ENCODE measurements at regions not wholly inside any gene's neighbourhood (a gene's known extent, or its start where the extent isn't known, plus 50 kb on each side); places are given as distances from the start of the nearest gene placed in this dataset.
A peak's percentile ranks its signal among the peaks of the same experiment; 100 is the strongest.

GRCh38 chr2:195500879-195501278 lies 156.1 kb upstream of the SLC39A10 start:
- DNase-seq (ENCODE audit: low read depth in 2 of 3, low spot score in 2 of 3): no peak

DNA sequence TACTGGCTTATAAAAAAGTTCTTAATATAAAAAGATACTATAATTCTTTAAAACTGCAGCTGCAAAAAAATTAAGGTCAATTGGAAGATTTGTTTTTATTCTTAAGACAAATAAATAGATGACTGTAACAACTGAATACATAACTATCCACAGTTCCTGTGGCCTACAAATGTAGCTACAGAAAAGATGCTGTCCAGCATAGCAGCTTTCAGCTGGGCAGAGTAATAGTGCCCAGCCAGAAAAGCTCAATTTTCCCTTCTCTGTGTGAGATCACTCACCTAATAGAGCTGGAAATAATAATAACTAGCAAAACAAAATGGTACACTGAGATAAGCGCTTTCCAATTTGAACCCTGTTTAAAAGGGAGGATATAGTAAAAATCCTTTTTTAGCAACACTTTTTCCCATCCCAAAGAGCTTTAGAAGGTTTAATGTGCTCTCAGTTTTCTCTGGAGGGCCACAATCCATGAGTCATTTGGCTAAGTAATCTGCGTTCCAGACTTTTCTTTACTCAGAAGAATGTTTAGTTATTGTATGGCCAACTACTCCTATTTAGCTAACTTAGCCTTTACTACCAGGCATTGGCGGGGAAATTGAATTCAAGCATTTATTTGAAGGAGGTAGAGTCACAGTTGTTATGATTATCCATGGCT lies 158.1 kb upstream of the SLC39A10 start:
- DNase-seq (ENCODE audit: low read depth in 2 of 3, low spot score in 2 of 3): no peak

- peak in 2 of 3 donors; percentile 22 to 64 for DNase-seq (ENCODE audit: low read depth in 2 of 3, low spot score in 2 of 3)
These were observed 158.8 kb upstream of the SLC39A10 start for GRCh38 chr2:195498176-195498575.

DNA sequence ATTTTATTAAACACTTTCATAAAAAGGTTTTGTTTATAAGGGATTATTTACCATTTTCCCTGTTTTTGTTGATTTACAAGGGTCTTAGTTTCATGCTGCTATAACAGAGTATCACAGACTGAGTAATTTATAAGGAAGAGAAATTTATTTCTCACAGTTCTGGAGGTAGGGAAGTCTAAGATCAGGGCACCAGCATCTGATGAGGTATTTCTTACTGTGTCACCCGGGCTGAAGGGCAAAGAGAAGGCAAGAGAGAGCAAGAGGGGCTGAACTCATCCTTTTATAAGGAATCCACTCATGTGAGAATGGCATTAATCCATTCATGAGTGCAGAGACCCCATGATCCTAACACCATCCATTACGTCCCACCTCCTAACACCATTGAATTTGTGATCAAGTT lies 160.0 kb upstream of the SLC39A10 start:
- no peak for DNase-seq (ENCODE audit: low read depth in 2 of 3, low spot score in 2 of 3)

DNA sequence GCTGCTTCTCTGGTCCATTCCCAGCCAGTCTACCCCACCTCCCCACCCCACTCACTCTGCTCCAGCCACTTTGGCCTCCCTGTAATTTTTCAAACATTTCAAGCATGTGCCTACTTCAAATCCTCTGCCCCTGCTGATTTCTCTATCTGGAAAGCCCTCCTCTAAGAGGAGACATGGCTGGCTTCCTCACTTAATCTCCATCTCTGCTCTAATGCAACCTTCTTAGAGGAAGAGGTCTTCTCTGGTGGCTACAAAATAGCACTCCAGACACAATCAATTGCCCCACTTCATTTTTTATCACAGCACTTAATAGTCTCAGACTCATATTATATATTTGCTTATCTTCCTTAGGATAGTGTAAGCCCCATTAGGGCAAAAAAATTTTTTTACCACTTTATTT lies 161.1 kb upstream of the SLC39A10 start:
- DNase-seq (ENCODE audit: low read depth in 2 of 3, low spot score in 2 of 3): no peak

- peak in 1 of 3 donors; percentile 60 for DNase-seq (ENCODE audit: low read depth in 2 of 3, low spot score in 2 of 3)
These were observed 161.7 kb upstream of the SLC39A10 start for GRCh38 chr2:195495351-195495750.

GRCh38 chr2:195494451-195494850 lies 162.6 kb upstream of the SLC39A10 start:
- no peak for DNase-seq (ENCODE audit: low read depth in 2 of 3, low spot score in 2 of 3)

DNA sequence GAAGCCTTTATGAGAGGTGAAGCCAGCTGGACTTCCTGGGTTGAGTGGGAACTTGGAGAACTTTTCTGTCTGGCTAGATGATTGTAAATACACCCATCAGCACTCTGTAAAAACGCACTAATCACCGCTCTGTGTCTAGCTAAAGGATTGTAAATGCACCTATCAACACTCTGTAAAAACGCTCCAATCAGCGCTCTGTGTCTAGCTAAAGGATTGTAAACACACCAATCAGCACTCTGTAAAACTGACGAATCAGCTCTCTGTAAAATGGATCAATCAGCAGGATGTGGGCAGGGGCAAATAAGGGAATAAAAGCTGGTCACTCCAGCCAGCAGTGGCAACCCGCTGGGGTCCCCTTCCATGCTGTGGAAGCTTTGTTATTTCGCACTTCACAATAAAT lies 163.6 kb upstream of the SLC39A10 start:
- DNase-seq (ENCODE audit: low read depth in 2 of 3, low spot score in 2 of 3): no peak

DNA sequence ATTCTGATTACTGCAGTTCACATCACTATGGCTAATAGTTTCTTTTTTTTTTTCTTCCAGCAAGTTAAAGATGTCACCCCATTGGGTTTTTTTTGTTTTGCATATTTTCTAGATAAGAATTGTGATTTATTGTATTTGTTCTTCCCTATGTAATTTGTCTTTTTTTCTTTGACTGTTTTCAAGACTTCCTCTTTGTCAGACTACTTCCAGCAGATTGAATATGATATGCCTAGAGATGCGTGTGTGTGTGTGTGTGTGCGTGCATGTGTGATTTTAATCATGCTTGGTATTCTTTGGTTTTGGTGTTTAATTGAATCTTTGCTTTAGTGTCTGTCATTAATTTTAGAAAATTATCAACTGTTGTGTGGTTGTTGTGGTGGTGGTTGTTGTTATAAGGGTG lies 166.7 kb upstream of the SLC39A10 start:
- DNase-seq (ENCODE audit: low read depth in 2 of 3, low spot score in 2 of 3): peak in 1 of 3 donors; percentile 40

DNA sequence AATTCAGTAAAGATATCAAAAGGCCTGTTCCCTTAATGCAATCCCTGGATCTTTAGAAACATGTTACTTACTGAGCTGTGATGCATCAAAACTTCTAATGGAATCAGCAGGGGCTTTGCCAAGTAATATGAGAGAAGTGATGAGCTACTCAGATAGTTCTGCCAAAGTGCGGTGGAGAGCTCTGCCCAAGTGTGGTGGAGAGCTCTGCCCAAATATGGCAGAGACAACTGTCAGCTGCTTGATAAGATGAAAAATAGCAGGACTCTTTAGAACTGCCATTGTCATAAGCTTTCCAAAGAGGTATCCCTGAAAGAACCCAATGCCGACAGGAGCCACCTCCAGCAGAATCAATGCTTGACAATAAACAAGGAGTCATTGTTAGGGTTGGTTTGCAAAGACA lies 167.9 kb upstream of the SLC39A10 start:
- no peak for DNase-seq (ENCODE audit: low read depth in 2 of 3, low spot score in 2 of 3)

- DNase-seq (ENCODE audit: low read depth in 2 of 3, low spot score in 2 of 3): no peak
These were observed 168.5 kb upstream of the SLC39A10 start for GRCh38 chr2:195488567-195488966.

DNA sequence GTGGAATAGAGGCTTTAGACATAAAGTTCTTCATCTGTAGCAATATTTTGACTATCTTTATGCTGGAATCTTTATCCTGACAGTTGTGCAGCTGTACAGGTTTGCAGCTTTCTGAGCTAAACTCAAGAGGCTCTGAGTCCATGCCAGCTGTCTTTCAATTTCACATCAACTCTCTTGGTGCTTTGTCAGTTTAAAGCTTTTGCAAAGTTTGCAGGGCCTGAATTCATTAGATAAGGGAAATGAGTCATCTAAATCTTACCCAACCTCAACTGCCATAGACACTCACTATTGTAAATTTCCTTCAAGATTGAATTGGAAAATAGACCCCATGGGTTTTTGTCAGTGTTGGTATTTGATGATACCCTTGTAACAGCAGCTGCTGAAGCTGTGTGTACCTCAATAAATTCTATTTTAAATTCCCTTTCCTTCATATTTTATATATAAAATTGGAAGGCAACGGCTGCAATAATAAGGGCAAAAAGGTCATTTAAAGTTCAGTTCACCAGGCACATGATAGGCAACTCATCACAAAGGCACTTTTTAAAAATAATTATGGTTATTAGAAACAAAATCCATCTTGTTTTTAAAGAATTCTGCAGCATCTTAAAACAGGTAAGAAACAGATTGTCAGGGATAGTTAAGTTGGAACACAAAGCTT lies 169.9 kb upstream of the SLC39A10 start:
- DNase-seq (ENCODE audit: low read depth in 2 of 3, low spot score in 2 of 3): peak in 2 of 3 donors; percentile 77 to 91

GRCh38 chr2:195486520-195486919 lies 170.5 kb upstream of the SLC39A10 start:
- DNase-seq (ENCODE audit: low read depth in 2 of 3, low spot score in 2 of 3): peak in 1 of 3 donors; percentile 12

DNA sequence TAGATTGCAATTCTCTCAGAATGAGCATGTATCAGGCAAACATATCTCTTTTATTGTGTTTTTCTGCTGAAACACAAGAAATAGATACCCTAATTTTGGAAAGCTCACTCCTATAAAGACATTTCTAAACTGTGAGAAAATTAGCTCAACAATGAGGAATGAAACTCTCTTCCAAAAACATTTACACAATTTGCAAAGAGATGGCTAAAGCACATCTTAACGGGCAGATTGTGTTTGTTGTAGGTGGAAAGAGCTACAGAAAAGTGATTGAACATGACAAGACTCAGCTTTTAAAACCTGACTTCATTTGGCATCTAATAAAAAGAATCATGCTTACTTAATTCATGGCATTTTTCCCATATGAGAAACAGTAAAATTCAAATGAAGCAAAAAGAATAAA lies 175.0 kb upstream of the SLC39A10 start:
- no peak for DNase-seq (ENCODE audit: low read depth in 2 of 3, low spot score in 2 of 3)

DNA sequence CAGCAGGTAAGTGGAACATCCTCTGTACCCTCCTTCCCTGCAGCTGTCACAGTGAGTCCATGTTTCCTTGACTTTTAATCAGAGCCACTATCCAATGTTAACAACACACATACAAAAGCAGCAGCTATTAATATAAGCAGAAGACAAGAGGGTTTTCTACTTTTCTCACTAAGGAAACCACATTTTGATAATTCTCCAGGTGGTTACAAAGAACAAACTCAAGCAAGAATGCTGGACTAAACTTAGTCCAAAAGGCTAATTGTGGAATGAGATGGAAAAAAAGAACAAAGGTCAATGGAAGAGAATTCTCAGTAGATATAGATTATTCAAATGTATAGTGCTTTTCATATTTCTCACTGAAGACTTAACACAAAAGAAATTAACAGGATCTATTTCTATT lies 176.9 kb upstream of the SLC39A10 start:
- no peak for DNase-seq (ENCODE audit: low read depth in 2 of 3, low spot score in 2 of 3)

GRCh38 chr2:195479407-195479806 lies 177.6 kb upstream of the SLC39A10 start:
- DNase-seq (ENCODE audit: low read depth in 2 of 3, low spot score in 2 of 3): no peak

GRCh38 chr2:195477996-195478382 lies 179.0 kb upstream of the SLC39A10 start:
- DNase-seq (ENCODE audit: low read depth in 2 of 3, low spot score in 2 of 3): no peak

- peak in 1 of 3 donors; percentile 56 for DNase-seq (ENCODE audit: low read depth in 2 of 3, low spot score in 2 of 3)
These were observed 179.6 kb upstream of the SLC39A10 start for GRCh38 chr2:195477248-195477995.

DNA sequence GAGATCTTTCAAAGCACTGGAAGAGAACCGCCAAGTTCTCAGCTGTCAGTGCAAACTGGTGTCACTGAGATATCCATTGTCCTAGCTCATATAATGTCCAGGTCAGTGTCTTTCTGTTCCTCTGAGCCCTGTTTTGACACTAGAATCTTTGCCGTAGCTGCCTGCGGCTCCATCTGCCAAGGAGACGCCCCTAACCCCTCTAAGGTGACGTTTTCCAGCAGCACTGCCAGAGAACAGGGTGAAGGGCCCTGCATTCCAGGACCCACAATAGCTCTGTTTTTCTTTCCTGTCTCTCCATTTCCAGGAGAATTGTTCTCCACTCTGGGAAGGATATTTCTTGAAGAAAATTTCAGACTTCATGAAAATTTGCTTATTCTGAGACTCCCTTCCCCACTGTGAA lies 181.7 kb upstream of the SLC39A10 start:
- DNase-seq (ENCODE audit: low read depth in 2 of 3, low spot score in 2 of 3): no peak

DNA sequence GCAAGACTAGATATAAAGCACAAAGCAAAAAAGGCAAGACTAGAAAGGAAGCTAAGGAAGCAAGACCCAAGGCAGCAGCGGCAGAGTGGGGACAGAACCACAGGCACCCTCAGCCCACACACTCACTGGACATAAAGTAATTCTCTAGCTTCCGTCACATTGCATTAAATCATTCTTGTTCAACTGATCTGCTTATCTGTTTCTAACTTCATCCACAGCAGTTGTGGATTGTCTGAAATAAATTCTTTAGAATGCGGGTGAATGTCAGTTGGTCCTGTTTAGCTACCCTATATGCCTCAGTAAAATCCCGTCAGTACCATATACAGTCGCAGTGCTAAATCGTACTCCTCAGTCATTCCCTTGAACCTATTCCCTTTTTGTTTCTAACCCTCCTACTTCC lies 183.2 kb upstream of the SLC39A10 start:
- peak in 1 of 3 donors; percentile 67 for DNase-seq (ENCODE audit: low read depth in 2 of 3, low spot score in 2 of 3)

DNA sequence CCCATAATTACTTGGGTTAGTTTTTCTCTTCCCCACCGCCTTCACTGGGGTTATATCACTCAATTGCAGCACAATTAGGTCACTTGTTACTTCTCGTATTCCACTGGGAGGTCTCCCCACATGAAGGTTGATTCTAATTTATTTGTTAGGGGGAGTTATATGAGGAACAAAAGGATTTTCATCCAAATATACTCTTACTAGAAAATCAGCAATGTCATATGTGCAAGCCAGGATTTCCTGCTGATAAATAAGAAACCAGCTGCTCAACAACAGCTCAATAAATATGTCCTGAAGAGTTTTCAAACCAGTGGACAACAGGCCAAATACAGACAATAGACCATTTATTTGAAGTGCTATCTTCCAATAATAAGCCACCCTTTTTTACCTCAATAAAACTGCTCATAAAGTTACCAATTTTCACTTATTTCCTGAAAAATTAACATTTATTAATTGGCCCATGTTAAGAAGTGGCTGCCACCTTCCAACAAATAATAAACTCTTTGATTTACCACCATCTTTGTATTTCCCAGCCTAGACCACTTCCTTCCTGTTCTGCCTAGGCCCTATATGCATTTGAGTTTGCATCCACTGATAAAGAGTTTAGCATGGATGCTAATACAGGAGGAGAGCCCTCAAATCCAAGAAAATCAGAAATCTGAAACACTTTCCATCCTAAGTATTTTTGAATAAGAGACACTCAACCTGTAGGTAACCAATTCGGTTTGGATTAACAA lies 184.4 kb upstream of the SLC39A10 start:
- peak in 1 of 3 donors; percentile 23 for DNase-seq (ENCODE audit: low read depth in 2 of 3, low spot score in 2 of 3)
